Cardiac muscle cell (in vitro differentiated cells and primary cell): ENCODE measurements at regions not wholly inside any gene's neighbourhood (a gene's known extent, or its start where the extent isn't known, plus 50 kb on each side); places are given as distances from the start of the nearest gene placed in this dataset.

Experiments
- DNase-seq, 2 donors: peaks; one replicate each; pipeline versions ENCODE4 v3.0.0 to v3.0.0-alpha.2; 2010 to 2017; ENCODE audit warnings: low read depth in 1 of 2, low spot score in 1 of 2
- H3K27ac ChIP-seq: fragments of 200-600 bp; sonication (generic); 2 replicates; pipeline ENCODE4 v1.5.1; 2016
- H3K27me3 ChIP-seq: fragments of 200-600 bp; sonication (generic); 2 replicates; pipeline ENCODE4 v1.6.0; 2016; ENCODE audit warnings: control low read depth
- H3K36me3 ChIP-seq: fragments of 200-600 bp; sonication (generic); 2 replicates; pipeline ENCODE4 v1.5.1; 2016; ENCODE audit warnings: control low read depth
- H3K4me1 ChIP-seq: fragments of 200-600 bp; sonication (generic); 2 replicates; pipeline ENCODE4 v1.8.1; 2017; ENCODE audit warnings: low read depth, mild to moderate bottlenecking, mixed run types
- H3K4me3 ChIP-seq: fragments of 200-600 bp; sonication (generic); 2 replicates; pipeline ENCODE4 v1.5.1; 2016; ENCODE audit warnings: mild to moderate bottlenecking
- H3K9me3 ChIP-seq: fragments of 200-600 bp; sonication (generic); 2 replicates; pipeline ENCODE4 v1.5.1; 2017; ENCODE audit warnings: low read depth, mild to moderate bottlenecking, control low read depth
- TF ChIP-seq, protein P1 (sequence below): IDR thresholded peaks from 2 replicates; pipeline ENCODE4 v1.5.1; 2012; ENCODE audit warnings: low read depth, mild to moderate bottlenecking, low read length

GRCh38 chr9:115992834-115993233 is 160.8 kb upstream of the PAPPA start:
- no peaks in the 10 kb centered on the region for H3K36me3 ChIP-seq
- TF ChIP-seq, protein P1, sequence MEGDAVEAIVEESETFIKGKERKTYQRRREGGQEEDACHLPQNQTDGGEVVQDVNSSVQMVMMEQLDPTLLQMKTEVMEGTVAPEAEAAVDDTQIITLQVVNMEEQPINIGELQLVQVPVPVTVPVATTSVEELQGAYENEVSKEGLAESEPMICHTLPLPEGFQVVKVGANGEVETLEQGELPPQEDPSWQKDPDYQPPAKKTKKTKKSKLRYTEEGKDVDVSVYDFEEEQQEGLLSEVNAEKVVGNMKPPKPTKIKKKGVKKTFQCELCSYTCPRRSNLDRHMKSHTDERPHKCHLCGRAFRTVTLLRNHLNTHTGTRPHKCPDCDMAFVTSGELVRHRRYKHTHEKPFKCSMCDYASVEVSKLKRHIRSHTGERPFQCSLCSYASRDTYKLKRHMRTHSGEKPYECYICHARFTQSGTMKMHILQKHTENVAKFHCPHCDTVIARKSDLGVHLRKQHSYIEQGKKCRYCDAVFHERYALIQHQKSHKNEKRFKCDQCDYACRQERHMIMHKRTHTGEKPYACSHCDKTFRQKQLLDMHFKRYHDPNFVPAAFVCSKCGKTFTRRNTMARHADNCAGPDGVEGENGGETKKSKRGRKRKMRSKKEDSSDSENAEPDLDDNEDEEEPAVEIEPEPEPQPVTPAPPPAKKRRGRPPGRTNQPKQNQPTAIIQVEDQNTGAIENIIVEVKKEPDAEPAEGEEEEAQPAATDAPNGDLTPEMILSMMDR, result no peak
- no peaks in the 10 kb centered on the region for H3K9me3 ChIP-seq
- no peak overlapping the region for H3K27ac ChIP-seq
- H3K4me1 ChIP-seq, result no peaks in the 10 kb centered on the region
- no peak overlapping the region for H3K4me3 ChIP-seq
- DNase-seq, result no peak
- H3K27me3 ChIP-seq, result no peaks in the 10 kb centered on the region

DNA sequence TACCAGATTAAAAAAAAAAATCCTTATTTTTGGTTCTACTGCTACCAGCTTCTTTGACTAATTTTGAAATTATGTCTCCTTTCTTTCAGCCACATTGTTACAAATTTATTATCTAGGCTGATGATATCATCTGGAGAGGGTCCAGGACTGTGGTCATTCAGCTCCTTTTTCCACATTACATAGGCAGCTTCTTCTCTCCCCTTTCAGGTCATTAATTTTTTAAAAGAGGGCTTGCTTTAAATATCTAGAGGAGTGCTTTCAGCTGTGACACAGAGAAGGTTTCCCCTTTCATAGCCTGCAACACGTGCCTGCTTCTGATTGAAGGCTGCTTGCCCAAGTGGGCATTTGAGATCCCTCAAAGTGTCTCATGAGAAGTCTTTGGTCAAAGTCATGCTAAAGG is 155.7 kb upstream of the PAPPA start:
- no peaks in the 10 kb centered on the region for H3K4me1 ChIP-seq
- no peaks in the 10 kb centered on the region for H3K36me3 ChIP-seq
- H3K9me3 ChIP-seq, result no peaks in the 10 kb centered on the region
- H3K4me3 ChIP-seq, result no peak overlapping the region
- H3K27ac ChIP-seq, result no peak overlapping the region
- H3K27me3 ChIP-seq, result no peaks in the 10 kb centered on the region
- TF ChIP-seq, protein P1, result no peak
- DNase-seq, result peak in 1 of 2 donors; percentile 87

GRCh38 chr9:115998666-115999065 is 154.9 kb upstream of the PAPPA start:
- Histone ChIP-seq H3K36me3 (no peaks in the 10 kb centered on the region), H3K27ac (no peak overlapping the region), H3K4me1 (no peaks in the 10 kb centered on the region), H3K27me3 (no peaks in the 10 kb centered on the region), H3K9me3 (no peaks in the 10 kb centered on the region), H3K4me3 (no peak overlapping the region)
- TF ChIP-seq, protein P1, result no peak
- DNase-seq, result peak in 1 of 2 donors; percentile 35

DNA sequence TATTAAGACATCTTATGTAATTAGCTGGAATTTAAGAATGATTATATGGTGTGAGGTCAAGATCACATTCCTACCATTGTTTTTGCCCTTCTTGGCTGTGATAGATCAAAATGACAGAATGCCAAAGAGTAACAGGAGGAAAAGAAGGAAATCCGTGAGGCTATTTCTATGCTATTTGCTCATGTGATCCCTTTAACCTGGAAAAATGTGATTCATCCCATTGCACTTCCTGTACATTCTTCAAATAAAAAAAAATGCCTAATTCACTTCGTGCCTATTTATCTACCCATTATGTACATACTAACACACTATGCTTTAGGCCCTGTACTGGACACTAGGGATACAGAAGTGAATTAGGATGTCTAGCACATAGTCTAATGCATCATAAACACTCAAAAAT is 154.1 kb upstream of the PAPPA start:
- Histone ChIP-seq H3K27me3 (no peaks in the 10 kb centered on the region), H3K27ac (no peak overlapping the region)
- TF ChIP-seq, protein P1, result no peak

GRCh38 chr9:116000748-116001329 is 152.8 kb upstream of the PAPPA start:
- H3K4me3 ChIP-seq, result no peak overlapping the region

More for the DNA sequence above, 154.1 kb upstream of the PAPPA start:
- peak in 1 of 2 donors; percentile 67 for DNase-seq
- no peaks in the 10 kb centered on the region for H3K9me3 ChIP-seq
- no peaks in the 10 kb centered on the region for H3K36me3 ChIP-seq
- H3K4me3 ChIP-seq, result no peak overlapping the region
- H3K4me1 ChIP-seq, result no peaks in the 10 kb centered on the region

More at GRCh38 chr9:116000748-116001329, 152.8 kb upstream of the PAPPA start:
- Histone ChIP-seq H3K4me1 (no peaks in the 10 kb centered on the region), H3K27me3 (no peaks in the 10 kb centered on the region), H3K27ac (no peak overlapping the region), H3K36me3 (no peaks in the 10 kb centered on the region), H3K9me3 (no peaks in the 10 kb centered on the region)
- peak in 1 of 2 donors; percentile 32 for DNase-seq
- TF ChIP-seq, protein P1, result peak; percentile 33
